Ovary (tissue), 3 donors: ENCODE measurements at regions not wholly inside any gene's neighbourhood (a gene's known extent, or its start where the extent isn't known, plus 50 kb on each side); places are given as distances from the start of the nearest gene placed in this dataset.

Experiments used
- POLR2A ChIP-seq: fragments of 450-650 bp; IDR thresholded peaks from one replicate; pipeline ENCODE4 v1.6.1; 2017; ENCODE audit warnings: antibody characterized with exemption, mild to moderate bottlenecking, moderate library complexity
- TF ChIP-seq, protein P1 (sequence below), 3 donors: fragments of 450-650 bp in 2 of 3; fragments of 200-600 bp in 1 of 3; IDR thresholded peaks; one replicate each; pipeline versions ENCODE4 v1.5.1 to v1.8.0; 2016 to 2022; ENCODE audit warnings: antibody characterized with exemption in 3 of 3, mild to moderate bottlenecking in 1 of 3
- donor health status: DM: no; HTN: no; CAD: no.

GRCh38 chr5:20307391-20307790 is 319.4 kb upstream of the CDH18 start:
- TF ChIP-seq, protein P1, sequence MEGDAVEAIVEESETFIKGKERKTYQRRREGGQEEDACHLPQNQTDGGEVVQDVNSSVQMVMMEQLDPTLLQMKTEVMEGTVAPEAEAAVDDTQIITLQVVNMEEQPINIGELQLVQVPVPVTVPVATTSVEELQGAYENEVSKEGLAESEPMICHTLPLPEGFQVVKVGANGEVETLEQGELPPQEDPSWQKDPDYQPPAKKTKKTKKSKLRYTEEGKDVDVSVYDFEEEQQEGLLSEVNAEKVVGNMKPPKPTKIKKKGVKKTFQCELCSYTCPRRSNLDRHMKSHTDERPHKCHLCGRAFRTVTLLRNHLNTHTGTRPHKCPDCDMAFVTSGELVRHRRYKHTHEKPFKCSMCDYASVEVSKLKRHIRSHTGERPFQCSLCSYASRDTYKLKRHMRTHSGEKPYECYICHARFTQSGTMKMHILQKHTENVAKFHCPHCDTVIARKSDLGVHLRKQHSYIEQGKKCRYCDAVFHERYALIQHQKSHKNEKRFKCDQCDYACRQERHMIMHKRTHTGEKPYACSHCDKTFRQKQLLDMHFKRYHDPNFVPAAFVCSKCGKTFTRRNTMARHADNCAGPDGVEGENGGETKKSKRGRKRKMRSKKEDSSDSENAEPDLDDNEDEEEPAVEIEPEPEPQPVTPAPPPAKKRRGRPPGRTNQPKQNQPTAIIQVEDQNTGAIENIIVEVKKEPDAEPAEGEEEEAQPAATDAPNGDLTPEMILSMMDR (IDR thresholded peaks at IDR 0.05): no peak
- no peak for TF ChIP-seq POLR2A
